CD14-positive monocyte (primary cell): ENCODE measurements at regions not wholly inside any gene's neighbourhood (a gene's known extent, or its start where the extent isn't known, plus 50 kb on each side); places are given as distances from the start of the nearest gene placed in this dataset.

Source experiments
- DNase-seq, 3 donors: peaks; one replicate each; pipeline ENCODE4 v3.0.0-alpha.2; 2011 to 2022
- H2AFZ ChIP-seq: 2 replicates; pipeline ENCODE4 v1.6.0; 2012; ENCODE audit warnings: mild to moderate bottlenecking, low read depth, low read length, inconsistent platforms; ENCODE audit not compliant: insufficient read depth, poor library complexity, severe bottlenecking
- H3K27ac ChIP-seq, 2 donors: 1 replicate in 1 of 2; 2 replicates in 1 of 2; pipeline ENCODE4 v1.5.1; 2012 to 2013; ENCODE audit warnings: low read length in 2 of 2, control low read depth in 1 of 2, inconsistent platforms in 1 of 2, low read depth in 1 of 2, mild to moderate bottlenecking in 1 of 2
- H3K27me3 ChIP-seq, 2 donors: one replicate each; pipeline versions ENCODE4 v1.6.0 to v1.6.1; 2011 to 2013; ENCODE audit warnings: low read length in 2 of 2; ENCODE audit not compliant: control insufficient read depth in 2 of 2, insufficient read depth in 2 of 2
- H3K36me3 ChIP-seq, 2 donors: replicated peaks in 1 of 2; 1 replicate in 1 of 2; 2 replicates in 1 of 2; pipeline versions ENCODE4 v1.5.1 to v1.6.1; 2012 to 2013; ENCODE audit warnings: low read length in 2 of 2, control low read depth in 1 of 2, inconsistent platforms in 1 of 2, mild to moderate bottlenecking in 1 of 2; ENCODE audit not compliant: insufficient read depth in 2 of 2, control insufficient read depth in 1 of 2
- H3K4me1 ChIP-seq, 2 donors: 1 replicate in 1 of 2; 2 replicates in 1 of 2; pipeline versions ENCODE4 v1.5.1 to v1.6.1; 2012 to 2013; ENCODE audit warnings: low read length in 2 of 2, control low read depth in 1 of 2, inconsistent platforms in 1 of 2, mild to moderate bottlenecking in 1 of 2, moderate library complexity in 1 of 2; ENCODE audit not compliant: insufficient read depth in 2 of 2, control insufficient read depth in 1 of 2
- H3K4me2 ChIP-seq: replicated peaks from 2 replicates; pipeline ENCODE3; 2012; ENCODE audit warnings: low read length, moderate library complexity, mild to moderate bottlenecking; ENCODE audit not compliant: poor library complexity, severe bottlenecking; ENCODE audit errors: extremely low read depth
- H3K4me3 ChIP-seq, 3 experiments: fragments of 200-600 bp in 1 of 3; sonication (generic) in 1 of 3; replicated peaks in 1 of 3; 1 replicate in 2 of 3; 2 replicates in 1 of 3; pipeline ENCODE4 v1.5.1; 2011 to 2013; ENCODE audit warnings: low read length in 3 of 3, mild to moderate bottlenecking in 3 of 3, control low read depth in 2 of 3, low read depth in 2 of 3, inconsistent platforms in 1 of 3, moderate library complexity in 1 of 3
- H3K79me2 ChIP-seq: 2 replicates; pipeline ENCODE4 v1.6.0; 2012; ENCODE audit warnings: mild to moderate bottlenecking, control low read depth, inconsistent platforms, low read length, moderate library complexity; ENCODE audit not compliant: insufficient read depth
- H3K9ac ChIP-seq: 2 replicates; pipeline ENCODE4 v1.6.0; 2017; ENCODE audit warnings: low read length, mild to moderate bottlenecking; ENCODE audit not compliant: insufficient read depth, poor library complexity, severe bottlenecking
- H3K9me3 ChIP-seq, 2 donors: replicated peaks in 1 of 2; 1 replicate in 1 of 2; 2 replicates in 1 of 2; pipeline versions ENCODE4 v1.5.1 to v1.6.1; 2012 to 2013; ENCODE audit warnings: low read length in 2 of 2, control low read depth in 1 of 2; ENCODE audit not compliant: control insufficient read depth in 1 of 2, insufficient read depth in 1 of 2
- H4K20me1 ChIP-seq: 2 replicates; pipeline ENCODE4 v1.6.0; 2012; ENCODE audit warnings: mild to moderate bottlenecking, low read length, control low read depth, moderate library complexity; ENCODE audit not compliant: insufficient read depth
- H3K27ac Mint-ChIP-seq, 7 donors: one replicate each; pipeline ENCODE4 v1.8.0; 2020; ENCODE audit warnings: mild to moderate bottlenecking in 7 of 7, mixed read lengths in 7 of 7, moderate library complexity in 6 of 7, inconsistent platforms in 2 of 7
- H3K27me3 Mint-ChIP-seq, 3 donors: one replicate each; pipeline ENCODE4 v1.8.0; 2021 to 2022; ENCODE audit warnings: low read depth in 3 of 3, mild to moderate bottlenecking in 3 of 3, mixed read lengths in 3 of 3, moderate library complexity in 3 of 3, inconsistent platforms in 1 of 3
- H3K36me3 Mint-ChIP-seq, 2 donors: one replicate each; pipeline ENCODE4 v1.8.0; 2020; ENCODE audit warnings: mixed read lengths in 2 of 2, inconsistent platforms in 1 of 2, mild to moderate bottlenecking in 1 of 2
- H3K4me1 Mint-ChIP-seq: one replicate; pipeline ENCODE4 v1.8.0; 2020; ENCODE audit warnings: mild to moderate bottlenecking, mixed read lengths
- H3K4me3 Mint-ChIP-seq, 2 donors: one replicate each; pipeline ENCODE4 v1.8.0; 2020; ENCODE audit warnings: mild to moderate bottlenecking in 2 of 2, mixed read lengths in 2 of 2, moderate library complexity in 1 of 2
- H3K9me3 Mint-ChIP-seq, 7 donors: one replicate each; pipeline ENCODE4 v1.8.0; 2020 to 2022; ENCODE audit warnings: mixed read lengths in 7 of 7, mild to moderate bottlenecking in 6 of 7, moderate library complexity in 6 of 7, inconsistent platforms in 2 of 7
- WGBS: methylation state at CpG from one replicate; pipeline ENCODE4 v1.1.5; 2013; ENCODE audit warnings: missing lambda C conversion rate; ENCODE audit not compliant: insufficient coverage; 5-methylcytosine and 5-hydroxymethylcytosine counted together
- intact Hi-C, 2 donors: fragments of 100-400 bp; cut with micrococcal nuclease; formaldehyde crosslinking; loops; one replicate each; pipeline versions ENCODE4 v1.15.0 to v1.15.1; 2023
- TF ChIP-seq, protein P1 (sequence below): fragments of 200-600 bp; IDR thresholded peaks from one replicate; pipeline ENCODE4 v1.8.0; 2022; ENCODE audit warnings: antibody characterized with exemption, mild to moderate bottlenecking

GRCh38 chr2:129755786-129756185 lies 223.7 kb upstream of the RAB6C start:
- intact Hi-C loops = no loop called here
- TF ChIP-seq, protein P1, sequence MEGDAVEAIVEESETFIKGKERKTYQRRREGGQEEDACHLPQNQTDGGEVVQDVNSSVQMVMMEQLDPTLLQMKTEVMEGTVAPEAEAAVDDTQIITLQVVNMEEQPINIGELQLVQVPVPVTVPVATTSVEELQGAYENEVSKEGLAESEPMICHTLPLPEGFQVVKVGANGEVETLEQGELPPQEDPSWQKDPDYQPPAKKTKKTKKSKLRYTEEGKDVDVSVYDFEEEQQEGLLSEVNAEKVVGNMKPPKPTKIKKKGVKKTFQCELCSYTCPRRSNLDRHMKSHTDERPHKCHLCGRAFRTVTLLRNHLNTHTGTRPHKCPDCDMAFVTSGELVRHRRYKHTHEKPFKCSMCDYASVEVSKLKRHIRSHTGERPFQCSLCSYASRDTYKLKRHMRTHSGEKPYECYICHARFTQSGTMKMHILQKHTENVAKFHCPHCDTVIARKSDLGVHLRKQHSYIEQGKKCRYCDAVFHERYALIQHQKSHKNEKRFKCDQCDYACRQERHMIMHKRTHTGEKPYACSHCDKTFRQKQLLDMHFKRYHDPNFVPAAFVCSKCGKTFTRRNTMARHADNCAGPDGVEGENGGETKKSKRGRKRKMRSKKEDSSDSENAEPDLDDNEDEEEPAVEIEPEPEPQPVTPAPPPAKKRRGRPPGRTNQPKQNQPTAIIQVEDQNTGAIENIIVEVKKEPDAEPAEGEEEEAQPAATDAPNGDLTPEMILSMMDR = no peak
- H3K9me3 ChIP-seq = peaks cover 0 to 3% of the 10 kb centered on the region in 2 donors
- peaks cover 0 to 4% (median 1%) of the 10 kb centered on the region in 7 donors for H3K9me3 Mint-ChIP-seq
- no peaks in the 10 kb centered on the region for H3K36me3 Mint-ChIP-seq
- no peaks in the 10 kb centered on the region for H3K79me2 ChIP-seq
- no peaks in the 10 kb centered on the region for H3K27me3 ChIP-seq
- H3K27me3 Mint-ChIP-seq = peaks cover 0 to 6% (median 1%) of the 10 kb centered on the region in 3 donors
- no peak overlapping the region for H2AFZ ChIP-seq
- H3K27ac Mint-ChIP-seq = no peak overlapping the region
- no peaks in the 10 kb centered on the region for H4K20me1 ChIP-seq
- no peak for DNase-seq
- no peak overlapping the region for H3K4me3 Mint-ChIP-seq
- H3K27ac ChIP-seq = no peak overlapping the region
- WGBS = 99% methylated on average over 7 of the region's 7 CpGs
- peaks cover 1% of the 10 kb centered on the region for H3K4me1 Mint-ChIP-seq
- H3K4me1 ChIP-seq = peaks cover 11 to 18% of the 10 kb centered on the region in 2 donors
- H3K4me3 ChIP-seq = no peak overlapping the region
- H3K4me2 ChIP-seq = no peak overlapping the region
- no peaks in the 10 kb centered on the region for H3K36me3 ChIP-seq
- H3K9ac ChIP-seq = no peak overlapping the region

DNA sequence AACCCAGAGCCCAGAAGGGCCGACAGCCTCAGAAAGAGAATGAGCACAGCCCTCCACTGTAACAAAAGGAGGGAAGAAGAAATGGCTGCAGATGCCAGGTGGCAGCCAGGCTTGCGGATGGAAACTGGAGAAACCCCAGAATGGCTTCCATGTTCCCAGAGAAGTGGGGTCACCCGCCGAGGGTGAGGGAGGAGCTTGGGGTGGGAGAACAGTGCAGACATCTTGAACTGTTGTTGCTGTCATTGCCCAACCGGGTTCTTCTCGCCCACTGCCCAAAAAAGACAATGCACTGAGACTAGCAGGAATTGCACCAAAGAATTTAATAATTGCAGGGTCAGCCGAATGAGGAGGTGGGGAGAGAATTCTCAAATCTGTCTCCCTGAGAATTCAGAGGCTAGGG lies 223.2 kb upstream of the RAB6C start:
- Histone ChIP-seq H3K9ac (no peak overlapping the region), H3K4me2 (no peak overlapping the region), H2AFZ (no peak overlapping the region), H3K79me2 (no peaks in the 10 kb centered on the region), H3K4me1 (peaks cover 11 to 18% of the 10 kb centered on the region in 2 donors), H4K20me1 (no peaks in the 10 kb centered on the region), H3K27ac (no peak overlapping the region), H3K27me3 (no peaks in the 10 kb centered on the region), H3K4me3 (no peak overlapping the region), H3K36me3 (no peaks in the 10 kb centered on the region), H3K9me3 (peaks cover 0 to 3% of the 10 kb centered on the region in 2 donors)
- TF ChIP-seq, protein P1 = no peak
- no peak for DNase-seq
- H3K9me3 Mint-ChIP-seq = peaks cover 0 to 6% (median 1%) of the 10 kb centered on the region in 7 donors
- H3K36me3 Mint-ChIP-seq = no peaks in the 10 kb centered on the region
- no peak overlapping the region for H3K4me3 Mint-ChIP-seq
- 87% methylated on average over 7 of the region's 7 CpGs for WGBS
- H3K27me3 Mint-ChIP-seq = peaks cover 0 to 6% (median 1%) of the 10 kb centered on the region in 3 donors
- intact Hi-C loops = no loop called here
- H3K4me1 Mint-ChIP-seq = peaks cover 1% of the 10 kb centered on the region
- no peak overlapping the region for H3K27ac Mint-ChIP-seq
